ENCODE measurements at regions not wholly inside any gene's neighbourhood (a gene's known extent, or its start where the extent isn't known, plus 50 kb on each side); places are given as distances from the start of the nearest gene placed in this dataset.
"Not testable (repeated sequence)": the region's sequence is repeated elsewhere in the genome, so short reads cannot be mapped to it uniquely, and the experiment has no call there.

- Histone ChIP-seq H3K4me1 (ENCODE audit: control insufficient read depth, insufficient read depth, low read length) (no peaks in the 10 kb centered on the region), H3K9ac (ENCODE audit: low read depth, low read length) (no peak overlapping the region), H3K9me3 (ENCODE audit: control insufficient read depth, insufficient read depth, low read length) (no peaks in the 10 kb centered on the region), H3K4me3 (ENCODE audit: low read depth, low read length) (no peak overlapping the region), H3K36me3 (ENCODE audit: control insufficient read depth, insufficient read depth, low read length) (no peaks in the 10 kb centered on the region), H3K27me3 (ENCODE audit: control insufficient read depth, insufficient read depth, low read length) (no peaks in the 10 kb centered on the region)
Measured at GRCh38 chr4:29710519-29710918, 1009.6 kb upstream of the PCDH7 start.

GRCh38 chr4:29711226-29711625 is 1008.9 kb upstream of the PCDH7 start:
- Histone ChIP-seq H3K27me3 (ENCODE audit: control insufficient read depth, insufficient read depth, low read length) (no peaks in the 10 kb centered on the region), H3K4me1 (ENCODE audit: control insufficient read depth, insufficient read depth, low read length) (no peaks in the 10 kb centered on the region), H3K9me3 (ENCODE audit: control insufficient read depth, insufficient read depth, low read length) (no peaks in the 10 kb centered on the region), H3K9ac (ENCODE audit: low read depth, low read length) (no peak overlapping the region), H3K4me3 (ENCODE audit: low read depth, low read length) (no peak overlapping the region), H3K36me3 (ENCODE audit: control insufficient read depth, insufficient read depth, low read length) (no peaks in the 10 kb centered on the region)

GRCh38 chr4:29717287-29718057 is 1002.7 kb upstream of the PCDH7 start:
- no peaks in the 10 kb centered on the region for H3K27me3 ChIP-seq (ENCODE audit: control insufficient read depth, insufficient read depth, low read length)

GRCh38 chr4:29718136-29718535 is 1002.0 kb upstream of the PCDH7 start:
- H3K36me3 ChIP-seq (ENCODE audit: control insufficient read depth, insufficient read depth, low read length): no peaks in the 10 kb centered on the region
- no peak overlapping the region for H3K9ac ChIP-seq (ENCODE audit: low read depth, low read length)
- H3K4me3 ChIP-seq (ENCODE audit: low read depth, low read length): no peak overlapping the region
- no peaks in the 10 kb centered on the region for H3K4me1 ChIP-seq (ENCODE audit: control insufficient read depth, insufficient read depth, low read length)
- H3K27me3 ChIP-seq (ENCODE audit: control insufficient read depth, insufficient read depth, low read length): no peaks in the 10 kb centered on the region
- H3K9me3 ChIP-seq (ENCODE audit: control insufficient read depth, insufficient read depth, low read length): no peaks in the 10 kb centered on the region

More at GRCh38 chr4:29717287-29718057, 1002.7 kb upstream of the PCDH7 start:
- Histone ChIP-seq H3K36me3 (ENCODE audit: control insufficient read depth, insufficient read depth, low read length) (no peaks in the 10 kb centered on the region), H3K9me3 (ENCODE audit: control insufficient read depth, insufficient read depth, low read length) (no peaks in the 10 kb centered on the region), H3K4me1 (ENCODE audit: control insufficient read depth, insufficient read depth, low read length) (no peaks in the 10 kb centered on the region), H3K4me3 (ENCODE audit: low read depth, low read length) (no peak overlapping the region), H3K9ac (ENCODE audit: low read depth, low read length) (no peak overlapping the region)

- H3K9ac ChIP-seq (ENCODE audit: low read depth, low read length): no peak overlapping the region
- no peaks in the 10 kb centered on the region for H3K9me3 ChIP-seq (ENCODE audit: control insufficient read depth, insufficient read depth, low read length)
- H3K27me3 ChIP-seq (ENCODE audit: control insufficient read depth, insufficient read depth, low read length): no peaks in the 10 kb centered on the region
- H3K4me1 ChIP-seq (ENCODE audit: control insufficient read depth, insufficient read depth, low read length): no peaks in the 10 kb centered on the region
- no peak overlapping the region for H3K4me3 ChIP-seq (ENCODE audit: low read depth, low read length)
- H3K36me3 ChIP-seq (ENCODE audit: control insufficient read depth, insufficient read depth, low read length): no peaks in the 10 kb centered on the region
Measured at GRCh38 chr4:29722253-29722652, 997.9 kb upstream of the PCDH7 start.

- Histone ChIP-seq H3K9ac (ENCODE audit: low read depth, low read length) (no peak overlapping the region), H3K4me3 (ENCODE audit: low read depth, low read length) (no peak overlapping the region), H3K4me1 (ENCODE audit: control insufficient read depth, insufficient read depth, low read length) (no peaks in the 10 kb centered on the region), H3K9me3 (ENCODE audit: control insufficient read depth, insufficient read depth, low read length) (no peaks in the 10 kb centered on the region), H3K27me3 (ENCODE audit: control insufficient read depth, insufficient read depth, low read length) (no peaks in the 10 kb centered on the region), H3K36me3 (ENCODE audit: control insufficient read depth, insufficient read depth, low read length) (no peaks in the 10 kb centered on the region)
Measured at GRCh38 chr4:29726938-29727337, 993.2 kb upstream of the PCDH7 start.

- no peaks in the 10 kb centered on the region for H3K36me3 ChIP-seq (ENCODE audit: control insufficient read depth, insufficient read depth, low read length)
- H3K27me3 ChIP-seq (ENCODE audit: control insufficient read depth, insufficient read depth, low read length): no peaks in the 10 kb centered on the region
- no peaks in the 10 kb centered on the region for H3K4me1 ChIP-seq (ENCODE audit: control insufficient read depth, insufficient read depth, low read length)
- H3K4me3 ChIP-seq (ENCODE audit: low read depth, low read length): no peak overlapping the region
- H3K9ac ChIP-seq (ENCODE audit: low read depth, low read length): no peak overlapping the region
- no peaks in the 10 kb centered on the region for H3K9me3 ChIP-seq (ENCODE audit: control insufficient read depth, insufficient read depth, low read length)
Measured at GRCh38 chr4:29734343-29735213, 985.6 kb upstream of the PCDH7 start.

- H3K4me1 ChIP-seq (ENCODE audit: control insufficient read depth, insufficient read depth, low read length): no peaks in the 10 kb centered on the region
- H3K4me3 ChIP-seq (ENCODE audit: low read depth, low read length): no peak overlapping the region
- no peaks in the 10 kb centered on the region for H3K9me3 ChIP-seq (ENCODE audit: control insufficient read depth, insufficient read depth, low read length)
- H3K27me3 ChIP-seq (ENCODE audit: control insufficient read depth, insufficient read depth, low read length): no peaks in the 10 kb centered on the region
- H3K36me3 ChIP-seq (ENCODE audit: control insufficient read depth, insufficient read depth, low read length): no peaks in the 10 kb centered on the region
- H3K9ac ChIP-seq (ENCODE audit: low read depth, low read length): no peak overlapping the region
Measured at GRCh38 chr4:29756966-29757365, 963.2 kb upstream of the PCDH7 start.

GRCh38 chr4:29762151-29762550 is 958.0 kb upstream of the PCDH7 start:
- Histone ChIP-seq H3K9ac (ENCODE audit: low read depth, low read length) (no peak overlapping the region), H3K27me3 (ENCODE audit: control insufficient read depth, insufficient read depth, low read length) (no peaks in the 10 kb centered on the region), H3K9me3 (ENCODE audit: control insufficient read depth, insufficient read depth, low read length) (no peaks in the 10 kb centered on the region), H3K4me3 (ENCODE audit: low read depth, low read length) (no peak overlapping the region), H3K4me1 (ENCODE audit: control insufficient read depth, insufficient read depth, low read length) (no peaks in the 10 kb centered on the region), H3K36me3 (ENCODE audit: control insufficient read depth, insufficient read depth, low read length) (no peaks in the 10 kb centered on the region)

GRCh38 chr4:29770627-29771026 is 949.5 kb upstream of the PCDH7 start:
- Histone ChIP-seq H3K4me1 (ENCODE audit: control insufficient read depth, insufficient read depth, low read length) (no peaks in the 10 kb centered on the region), H3K4me3 (ENCODE audit: low read depth, low read length) (no peak overlapping the region), H3K9ac (ENCODE audit: low read depth, low read length) (no peak overlapping the region), H3K9me3 (ENCODE audit: control insufficient read depth, insufficient read depth, low read length) (no peaks in the 10 kb centered on the region), H3K27me3 (ENCODE audit: control insufficient read depth, insufficient read depth, low read length) (no peaks in the 10 kb centered on the region), H3K36me3 (ENCODE audit: control insufficient read depth, insufficient read depth, low read length) (no peaks in the 10 kb centered on the region)

- H3K4me3 ChIP-seq (ENCODE audit: low read depth, low read length); H3K36me3 ChIP-seq (ENCODE audit: control insufficient read depth, insufficient read depth, low read length); H3K27me3 ChIP-seq (ENCODE audit: control insufficient read depth, insufficient read depth, low read length); H3K9me3 ChIP-seq (ENCODE audit: control insufficient read depth, insufficient read depth, low read length); H3K4me1 ChIP-seq (ENCODE audit: control insufficient read depth, insufficient read depth, low read length); H3K9ac ChIP-seq (ENCODE audit: low read depth, low read length): not testable (repeated sequence)
Measured at GRCh38 chr4:29788123-29788522, 932.0 kb upstream of the PCDH7 start.

GRCh38 chr4:29805245-29805644 is 914.9 kb upstream of the PCDH7 start:
- Histone ChIP-seq H3K4me3 (ENCODE audit: low read depth, low read length) (no peak overlapping the region), H3K27me3 (ENCODE audit: control insufficient read depth, insufficient read depth, low read length) (no peaks in the 10 kb centered on the region), H3K9me3 (ENCODE audit: control insufficient read depth, insufficient read depth, low read length) (peaks cover 4% of the 10 kb centered on the region), H3K4me1 (ENCODE audit: control insufficient read depth, insufficient read depth, low read length) (no peaks in the 10 kb centered on the region), H3K36me3 (ENCODE audit: control insufficient read depth, insufficient read depth, low read length) (no peaks in the 10 kb centered on the region), H3K9ac (ENCODE audit: low read depth, low read length) (no peak overlapping the region)
